HCT116 (cell line): ENCODE measurements at regions not wholly inside any gene's neighbourhood (a gene's known extent, or its start where the extent isn't known, plus 50 kb on each side); places are given as distances from the start of the nearest gene placed in this dataset.

Experiments used
- ATAC-seq: fragments of 200-7000 bp; cut with Tn5 transposase; 2 replicates; pipeline ENCODE4 v1.9.1; 2020; ENCODE audit warnings: mild to moderate bottlenecking, moderate library complexity
- BruUV-seq: library from RNA; stranded (reverse); fragments of 400-500 nt; replicated peaks from 2 replicates; lab custom pipeline; 2021; lab: Mats Ljungman, UMichigan
- CTCF ChIA-PET: fragments of 300-600 bp; sonication (Branson Sonifier 250); formaldehyde crosslinking; loops from one replicate; lab custom pipeline; 2021; ENCODE audit warnings: antibody characterized with exemption; lab: Charles Lee
- POLR2A ChIA-PET: fragments of 300-600, 350-600 bp; sonication (Branson Sonifier 250); formaldehyde crosslinking; loops from one replicate; lab custom pipeline; 2021; ENCODE audit warnings: antibody characterized with exemption; lab: Charles Lee
- RAD21 ChIA-PET, 2 experiments: fragments of 300-600 bp; sonication (Branson Sonifier 250); formaldehyde crosslinking; loops; one replicate each; lab custom pipeline; 2023; ENCODE audit warnings: low total read pairs in 2 of 2; ENCODE audit not compliant: uncharacterized antibody in 2 of 2, unreplicated experiment in 2 of 2, low non-redundant PET in 1 of 2; lab: Charles Lee
- DNase-seq: peaks from one replicate; pipeline ENCODE4 v3.0.0-alpha.2; 2010; ENCODE audit warnings: low read depth, low spot score
- H2AFZ ChIP-seq: fragments of 200-600 bp; shearing (Covaris generic), sonication (generic); 2 replicates; pipeline ENCODE4 v1.6.1; 2017; ENCODE audit warnings: low read depth, mixed run types, mixed read lengths, antibody characterized with exemption, low read length; ENCODE audit not compliant: poor library complexity, severe bottlenecking
- H3K27ac ChIP-seq: 2 replicates; pipeline ENCODE4 v1.5.1; 2012; ENCODE audit warnings: low read depth, low read length
- H3K27me3 ChIP-seq: fragments of 200-600 bp; sonication (generic); 2 replicates; pipeline ENCODE4 v1.6.1; 2016; ENCODE audit warnings: mixed run types, low read length, mixed read lengths; ENCODE audit not compliant: insufficient read depth
- H3K36me3 ChIP-seq, 2 experiments: fragments of 200-500 bp in 1 of 2; fragments of 200-600 bp in 1 of 2; sonication (Bioruptor generic) in 1 of 2; sonication (generic) in 1 of 2; 2 replicates each; pipeline versions ENCODE4 v1.5.1 to v1.6.1; 2014 to 2016; ENCODE audit warnings: low read length in 2 of 2, inconsistent platforms in 1 of 2, mixed read lengths in 1 of 2, mixed run types in 1 of 2; ENCODE audit not compliant: insufficient read depth in 2 of 2, control insufficient read depth in 1 of 2
- H3K4me1 ChIP-seq, 2 experiments: fragments of 200-600 bp in 1 of 2; sonication (generic) in 1 of 2; 2 replicates each; pipeline versions ENCODE4 v1.5.1 to v1.6.1; 2012 to 2017; ENCODE audit warnings: low read length in 2 of 2, inconsistent platforms in 1 of 2, mild to moderate bottlenecking in 1 of 2, mixed read lengths in 1 of 2, mixed run types in 1 of 2, moderate library complexity in 1 of 2; ENCODE audit not compliant: insufficient read depth in 2 of 2, control insufficient read depth in 1 of 2
- H3K4me2 ChIP-seq: fragments of 200-600 bp; sonication (generic); 2 replicates; pipeline ENCODE4 v1.6.1; 2017; ENCODE audit warnings: mixed run types, low read length, mixed read lengths
- H3K4me3 ChIP-seq, 2 experiments: fragments of 200-600 bp in 1 of 2; sonication (generic) in 1 of 2; replicated peaks in 1 of 2; 2 replicates each; pipeline ENCODE4 v1.5.1; 2011 to 2016; ENCODE audit warnings: low read length in 2 of 2, control low read depth in 1 of 2, low read depth in 1 of 2, mild to moderate bottlenecking in 1 of 2, mixed read lengths in 1 of 2, mixed run types in 1 of 2
- H3K79me2 ChIP-seq: fragments of 200-600 bp; sonication (generic); 2 replicates; pipeline ENCODE4 v1.6.1; 2017; ENCODE audit warnings: mild to moderate bottlenecking, mixed run types, low read length, moderate library complexity, mixed read lengths; ENCODE audit not compliant: insufficient read depth
- H3K9ac ChIP-seq: fragments of 200-600 bp; sonication (generic); 2 replicates; pipeline ENCODE4 v1.6.1; 2016; ENCODE audit warnings: low read length, mixed read lengths
- H3K9me2 ChIP-seq: fragments of 200-600 bp; sonication (generic), shearing (Covaris generic); 2 replicates; pipeline ENCODE4 v1.6.1; 2017; ENCODE audit warnings: mixed run types, mild to moderate bottlenecking, moderate library complexity; ENCODE audit not compliant: insufficient read depth
- H3K9me3 ChIP-seq, 2 experiments: fragments of 200-500 bp in 1 of 2; fragments of 200-600 bp in 1 of 2; sonication (Bioruptor generic) in 1 of 2; sonication (generic) in 1 of 2; 2 replicates each; pipeline ENCODE4 v1.6.1; 2014 to 2017; ENCODE audit warnings: low read length in 2 of 2, mixed read lengths in 2 of 2, inconsistent platforms in 1 of 2, low read depth in 1 of 2, mild to moderate bottlenecking in 1 of 2, mixed run types in 1 of 2, moderate library complexity in 1 of 2; ENCODE audit not compliant: control insufficient read depth in 1 of 2, insufficient read depth in 1 of 2
- H4K20me1 ChIP-seq: fragments of 200-600 bp; sonication (generic), shearing (Covaris generic); 2 replicates; pipeline ENCODE4 v1.6.1; 2017; ENCODE audit warnings: mixed run types, mild to moderate bottlenecking, moderate library complexity; ENCODE audit not compliant: insufficient read depth
- ATF3 ChIP-seq: IDR thresholded peaks from 2 replicates; pipeline ENCODE4 v1.6.1; 2012
- EGR1 ChIP-seq: IDR thresholded peaks from 2 replicates; pipeline ENCODE4 v1.6.1; 2012; ENCODE audit warnings: low read depth
- ELF1 ChIP-seq: IDR thresholded peaks from 2 replicates; pipeline ENCODE4 v1.6.1; 2012; ENCODE audit warnings: low read depth, borderline replicate concordance
- EZH2 ChIP-seq: fragments of 200-600 bp; sonication (generic); IDR thresholded peaks from 2 replicates; pipeline ENCODE4 v1.6.1; 2017; ENCODE audit warnings: antibody characterized with exemption, mixed run types
- EZH2phosphoT487 ChIP-seq: fragments of 200-600 bp; IDR thresholded peaks from 2 replicates; pipeline ENCODE4 v1.6.1; 2018; ENCODE audit warnings: antibody characterized with exemption, borderline replicate concordance
- FOSL1 ChIP-seq: IDR thresholded peaks from 2 replicates; pipeline ENCODE4 v1.6.1; 2012; ENCODE audit warnings: low read depth
- JUND ChIP-seq: IDR thresholded peaks from 2 replicates; pipeline ENCODE4 v1.6.1; 2012
- POLR2AphosphoS5 ChIP-seq: IDR thresholded peaks from 2 replicates; pipeline ENCODE4 v1.6.1; 2011; ENCODE audit warnings: mild to moderate bottlenecking, low read depth, low read length, moderate library complexity
- RAD21 ChIP-seq: IDR thresholded peaks from 2 replicates; pipeline ENCODE4 v1.6.1; 2012; ENCODE audit warnings: low read depth, mild to moderate bottlenecking
- REST ChIP-seq: IDR thresholded peaks from 2 replicates; pipeline ENCODE4 v1.6.1; 2012; ENCODE audit warnings: low read depth
- SIN3A ChIP-seq: IDR thresholded peaks from 2 replicates; pipeline ENCODE4 v1.6.1; 2012; ENCODE audit warnings: low read depth
- SP1 ChIP-seq: IDR thresholded peaks from 2 replicates; pipeline ENCODE4 v1.6.1; 2012; ENCODE audit warnings: low read depth
- TCF7L2 ChIP-seq: IDR thresholded peaks from 2 replicates; pipeline ENCODE4 v1.7.0; 2011; ENCODE audit warnings: borderline replicate concordance, inconsistent platforms; ENCODE audit not compliant: insufficient read depth, insufficient read length; ENCODE audit errors: extremely low read depth
- YY1 ChIP-seq: IDR thresholded peaks from 2 replicates; pipeline ENCODE4 v1.6.1; 2011; ENCODE audit warnings: low read length, low read depth, moderate library complexity, mild to moderate bottlenecking; ENCODE audit not compliant: insufficient replicate concordance; ENCODE audit errors: extremely low read depth
- ZBTB33 ChIP-seq: IDR thresholded peaks from 2 replicates; pipeline ENCODE4 v1.6.1; 2011; ENCODE audit warnings: mild to moderate bottlenecking, low read length, moderate library complexity; ENCODE audit not compliant: insufficient replicate concordance; ENCODE audit errors: extremely low read depth
- ZFX ChIP-seq: fragments of 450-650 bp; IDR thresholded peaks from 2 replicates; pipeline ENCODE4 v1.6.1; 2017
- intact Hi-C: fragments of 100-400 bp; cut with micrococcal nuclease; formaldehyde crosslinking; loops from 2 replicates; pipeline ENCODE4 v1.10.0; 2022
- TF ChIP-seq, protein P1 (sequence below), 3 experiments: fragments of 200-600 bp in 1 of 3; sonication (generic) in 1 of 3; IDR thresholded peaks in 2 of 3; conservative IDR thresholded peaks in 1 of 3; 2 replicates each; pipeline ENCODE4 v1.5.1; 2012 to 2017; ENCODE audit warnings: low read depth in 2 of 3, low read length in 2 of 3, antibody characterized with exemption in 1 of 3, borderline replicate concordance in 1 of 3, control low read depth in 1 of 3, mild to moderate bottlenecking in 1 of 3, mixed read lengths in 1 of 3, mixed run types in 1 of 3, moderate library complexity in 1 of 3; ENCODE audit not compliant: insufficient read depth in 1 of 3

- Histone ChIP-seq H2AFZ (no peak overlapping the region), H3K27ac (no peak overlapping the region), H3K4me3 (no peak overlapping the region), H3K79me2 (peaks cover 45% of the 10 kb centered on the region), H3K9me2 (no peaks in the 10 kb centered on the region), H3K27me3 (no peaks in the 10 kb centered on the region), H4K20me1 (no peaks in the 10 kb centered on the region), H3K4me1 (no peaks in the 10 kb centered on the region), H3K9me3 (peaks cover 0 to 16% of the 10 kb centered on the region in 2 experiments; a peak in 1 of 4 replicates), H3K9ac (no peak overlapping the region), H3K4me2 (no peak overlapping the region), H3K36me3 (peaks cover 0 to 21% of the 10 kb centered on the region in 2 experiments; a peak in 2 of 4 replicates)
- DNase-seq (no peak), ATAC-seq (no peak)
- no TSS peak for BruUV-seq
- intact Hi-C loops, result no loop called here
- TF ChIP-seq ATF3 (no peak), SIN3A (no peak), TCF7L2 (no peak), ZFX (no peak), ZBTB33 (no peak), FOSL1 (no peak), EZH2phosphoT487 (no peak), EZH2 (no peak), REST (no peak), EGR1 (no peak), POLR2AphosphoS5 (no peak), JUND (no peak), ELF1 (no peak), RAD21 (no peak), YY1 (no peak), SP1 (no peak)
- TF ChIP-seq, protein P1, sequence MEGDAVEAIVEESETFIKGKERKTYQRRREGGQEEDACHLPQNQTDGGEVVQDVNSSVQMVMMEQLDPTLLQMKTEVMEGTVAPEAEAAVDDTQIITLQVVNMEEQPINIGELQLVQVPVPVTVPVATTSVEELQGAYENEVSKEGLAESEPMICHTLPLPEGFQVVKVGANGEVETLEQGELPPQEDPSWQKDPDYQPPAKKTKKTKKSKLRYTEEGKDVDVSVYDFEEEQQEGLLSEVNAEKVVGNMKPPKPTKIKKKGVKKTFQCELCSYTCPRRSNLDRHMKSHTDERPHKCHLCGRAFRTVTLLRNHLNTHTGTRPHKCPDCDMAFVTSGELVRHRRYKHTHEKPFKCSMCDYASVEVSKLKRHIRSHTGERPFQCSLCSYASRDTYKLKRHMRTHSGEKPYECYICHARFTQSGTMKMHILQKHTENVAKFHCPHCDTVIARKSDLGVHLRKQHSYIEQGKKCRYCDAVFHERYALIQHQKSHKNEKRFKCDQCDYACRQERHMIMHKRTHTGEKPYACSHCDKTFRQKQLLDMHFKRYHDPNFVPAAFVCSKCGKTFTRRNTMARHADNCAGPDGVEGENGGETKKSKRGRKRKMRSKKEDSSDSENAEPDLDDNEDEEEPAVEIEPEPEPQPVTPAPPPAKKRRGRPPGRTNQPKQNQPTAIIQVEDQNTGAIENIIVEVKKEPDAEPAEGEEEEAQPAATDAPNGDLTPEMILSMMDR (IDR thresholded peaks at IDR 0.05 in 2 of 3, conservative IDR thresholded peaks at IDR 0.05 in 1 of 3; ENCODE audit: borderline replicate concordance in 1 of 3, insufficient read depth in 1 of 3, low read depth in 2 of 3, low read length in 2 of 3), result no peak
- ChIA-PET RAD21 (no interaction called here), CTCF (interaction anchor here (1.8 kb wide), 1 partner anchor 17 kb away, joined by 7 read pairs; no protein-coding TSS in a partner anchor), POLR2A (interaction anchor here (1.4 kb wide), 1 partner anchor 23 kb away, joined by 3 read pairs; no protein-coding TSS in a partner anchor)
Measured at GRCh38 chr13:50101590-50101989, 86.3 kb downstream of the KCNRG start.
